22Rv1 (cell line): ENCODE measurements at regions not wholly inside any gene's neighbourhood (a gene's known extent, or its start where the extent isn't known, plus 50 kb on each side); places are given as distances from the start of the nearest gene placed in this dataset.
A peak's percentile ranks its signal among the peaks of the same experiment; 100 is the strongest.

Experiments
- ZFX ChIP-seq: fragments of 450-650 bp; IDR thresholded peaks from 2 replicates; pipeline ENCODE4 v1.6.1; 2017; ENCODE audit warnings: antibody characterized with exemption, borderline replicate concordance
- TF ChIP-seq, protein P1 (sequence below): fragments of 450-650 bp; IDR thresholded peaks from 2 replicates; pipeline ENCODE4 v1.5.1; 2017; ENCODE audit warnings: mild to moderate bottlenecking

GRCh38 chr5:126339215-126339805 lies 83.9 kb upstream of the GRAMD2B start:
- TF ChIP-seq, protein P1, sequence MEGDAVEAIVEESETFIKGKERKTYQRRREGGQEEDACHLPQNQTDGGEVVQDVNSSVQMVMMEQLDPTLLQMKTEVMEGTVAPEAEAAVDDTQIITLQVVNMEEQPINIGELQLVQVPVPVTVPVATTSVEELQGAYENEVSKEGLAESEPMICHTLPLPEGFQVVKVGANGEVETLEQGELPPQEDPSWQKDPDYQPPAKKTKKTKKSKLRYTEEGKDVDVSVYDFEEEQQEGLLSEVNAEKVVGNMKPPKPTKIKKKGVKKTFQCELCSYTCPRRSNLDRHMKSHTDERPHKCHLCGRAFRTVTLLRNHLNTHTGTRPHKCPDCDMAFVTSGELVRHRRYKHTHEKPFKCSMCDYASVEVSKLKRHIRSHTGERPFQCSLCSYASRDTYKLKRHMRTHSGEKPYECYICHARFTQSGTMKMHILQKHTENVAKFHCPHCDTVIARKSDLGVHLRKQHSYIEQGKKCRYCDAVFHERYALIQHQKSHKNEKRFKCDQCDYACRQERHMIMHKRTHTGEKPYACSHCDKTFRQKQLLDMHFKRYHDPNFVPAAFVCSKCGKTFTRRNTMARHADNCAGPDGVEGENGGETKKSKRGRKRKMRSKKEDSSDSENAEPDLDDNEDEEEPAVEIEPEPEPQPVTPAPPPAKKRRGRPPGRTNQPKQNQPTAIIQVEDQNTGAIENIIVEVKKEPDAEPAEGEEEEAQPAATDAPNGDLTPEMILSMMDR = peak; percentile 85
- no peak for TF ChIP-seq ZFX
